HCT116 (cell line): ENCODE measurements at regions not wholly inside any gene's neighbourhood (a gene's known extent, or its start where the extent isn't known, plus 50 kb on each side); places are given as distances from the start of the nearest gene placed in this dataset.

Experiments
- ATAC-seq: fragments of 200-7000 bp; cut with Tn5 transposase; 2 replicates; pipeline ENCODE4 v1.9.1; 2020; ENCODE audit warnings: mild to moderate bottlenecking, moderate library complexity
- BruUV-seq: library from RNA; stranded (reverse); fragments of 400-500 nt; replicated peaks from 2 replicates; lab custom pipeline; 2021; lab: Mats Ljungman, UMichigan
- CTCF ChIA-PET: fragments of 300-600 bp; sonication (Branson Sonifier 250); formaldehyde crosslinking; loops from one replicate; lab custom pipeline; 2021; ENCODE audit warnings: antibody characterized with exemption; lab: Charles Lee
- POLR2A ChIA-PET: fragments of 300-600, 350-600 bp; sonication (Branson Sonifier 250); formaldehyde crosslinking; loops from one replicate; lab custom pipeline; 2021; ENCODE audit warnings: antibody characterized with exemption; lab: Charles Lee
- RAD21 ChIA-PET, 2 experiments: fragments of 300-600 bp; sonication (Branson Sonifier 250); formaldehyde crosslinking; loops; one replicate each; lab custom pipeline; 2023; ENCODE audit warnings: low total read pairs in 2 of 2; ENCODE audit not compliant: uncharacterized antibody in 2 of 2, unreplicated experiment in 2 of 2, low non-redundant PET in 1 of 2; lab: Charles Lee
- DNase-seq: peaks from one replicate; pipeline ENCODE4 v3.0.0-alpha.2; 2010; ENCODE audit warnings: low read depth, low spot score
- H2AFZ ChIP-seq: fragments of 200-600 bp; shearing (Covaris generic), sonication (generic); 2 replicates; pipeline ENCODE4 v1.6.1; 2017; ENCODE audit warnings: low read depth, mixed run types, mixed read lengths, antibody characterized with exemption, low read length; ENCODE audit not compliant: poor library complexity, severe bottlenecking
- H3K27ac ChIP-seq: 2 replicates; pipeline ENCODE4 v1.5.1; 2012; ENCODE audit warnings: low read depth, low read length
- H3K27me3 ChIP-seq: fragments of 200-600 bp; sonication (generic); 2 replicates; pipeline ENCODE4 v1.6.1; 2016; ENCODE audit warnings: mixed run types, low read length, mixed read lengths; ENCODE audit not compliant: insufficient read depth
- H3K36me3 ChIP-seq, 2 experiments: fragments of 200-500 bp in 1 of 2; fragments of 200-600 bp in 1 of 2; sonication (Bioruptor generic) in 1 of 2; sonication (generic) in 1 of 2; 2 replicates each; pipeline versions ENCODE4 v1.5.1 to v1.6.1; 2014 to 2016; ENCODE audit warnings: low read length in 2 of 2, inconsistent platforms in 1 of 2, mixed read lengths in 1 of 2, mixed run types in 1 of 2; ENCODE audit not compliant: insufficient read depth in 2 of 2, control insufficient read depth in 1 of 2
- H3K4me1 ChIP-seq, 2 experiments: fragments of 200-600 bp in 1 of 2; sonication (generic) in 1 of 2; 2 replicates each; pipeline versions ENCODE4 v1.5.1 to v1.6.1; 2012 to 2017; ENCODE audit warnings: low read length in 2 of 2, inconsistent platforms in 1 of 2, mild to moderate bottlenecking in 1 of 2, mixed read lengths in 1 of 2, mixed run types in 1 of 2, moderate library complexity in 1 of 2; ENCODE audit not compliant: insufficient read depth in 2 of 2, control insufficient read depth in 1 of 2
- H3K4me2 ChIP-seq: fragments of 200-600 bp; sonication (generic); 2 replicates; pipeline ENCODE4 v1.6.1; 2017; ENCODE audit warnings: mixed run types, low read length, mixed read lengths
- H3K4me3 ChIP-seq, 2 experiments: fragments of 200-600 bp in 1 of 2; sonication (generic) in 1 of 2; replicated peaks in 1 of 2; 2 replicates each; pipeline ENCODE4 v1.5.1; 2011 to 2016; ENCODE audit warnings: low read length in 2 of 2, control low read depth in 1 of 2, low read depth in 1 of 2, mild to moderate bottlenecking in 1 of 2, mixed read lengths in 1 of 2, mixed run types in 1 of 2
- H3K79me2 ChIP-seq: fragments of 200-600 bp; sonication (generic); 2 replicates; pipeline ENCODE4 v1.6.1; 2017; ENCODE audit warnings: mild to moderate bottlenecking, mixed run types, low read length, moderate library complexity, mixed read lengths; ENCODE audit not compliant: insufficient read depth
- H3K9ac ChIP-seq: fragments of 200-600 bp; sonication (generic); 2 replicates; pipeline ENCODE4 v1.6.1; 2016; ENCODE audit warnings: low read length, mixed read lengths
- H3K9me2 ChIP-seq: fragments of 200-600 bp; sonication (generic), shearing (Covaris generic); 2 replicates; pipeline ENCODE4 v1.6.1; 2017; ENCODE audit warnings: mixed run types, mild to moderate bottlenecking, moderate library complexity; ENCODE audit not compliant: insufficient read depth
- H3K9me3 ChIP-seq, 2 experiments: fragments of 200-500 bp in 1 of 2; fragments of 200-600 bp in 1 of 2; sonication (Bioruptor generic) in 1 of 2; sonication (generic) in 1 of 2; 2 replicates each; pipeline ENCODE4 v1.6.1; 2014 to 2017; ENCODE audit warnings: low read length in 2 of 2, mixed read lengths in 2 of 2, inconsistent platforms in 1 of 2, low read depth in 1 of 2, mild to moderate bottlenecking in 1 of 2, mixed run types in 1 of 2, moderate library complexity in 1 of 2; ENCODE audit not compliant: control insufficient read depth in 1 of 2, insufficient read depth in 1 of 2
- H4K20me1 ChIP-seq: fragments of 200-600 bp; sonication (generic), shearing (Covaris generic); 2 replicates; pipeline ENCODE4 v1.6.1; 2017; ENCODE audit warnings: mixed run types, mild to moderate bottlenecking, moderate library complexity; ENCODE audit not compliant: insufficient read depth
- CEBPB ChIP-seq: IDR thresholded peaks from 2 replicates; pipeline ENCODE4 v1.6.1; 2012; ENCODE audit warnings: low read depth
- EGR1 ChIP-seq: IDR thresholded peaks from 2 replicates; pipeline ENCODE4 v1.6.1; 2012; ENCODE audit warnings: low read depth
- ELF1 ChIP-seq: IDR thresholded peaks from 2 replicates; pipeline ENCODE4 v1.6.1; 2012; ENCODE audit warnings: low read depth, borderline replicate concordance
- EZH2 ChIP-seq: fragments of 200-600 bp; sonication (generic); IDR thresholded peaks from 2 replicates; pipeline ENCODE4 v1.6.1; 2017; ENCODE audit warnings: antibody characterized with exemption, mixed run types
- EZH2phosphoT487 ChIP-seq: fragments of 200-600 bp; IDR thresholded peaks from 2 replicates; pipeline ENCODE4 v1.6.1; 2018; ENCODE audit warnings: antibody characterized with exemption, borderline replicate concordance
- FOSL1 ChIP-seq: IDR thresholded peaks from 2 replicates; pipeline ENCODE4 v1.6.1; 2012; ENCODE audit warnings: low read depth
- JUND ChIP-seq: IDR thresholded peaks from 2 replicates; pipeline ENCODE4 v1.6.1; 2012
- RAD21 ChIP-seq: IDR thresholded peaks from 2 replicates; pipeline ENCODE4 v1.6.1; 2012; ENCODE audit warnings: low read depth, mild to moderate bottlenecking
- SIN3A ChIP-seq: IDR thresholded peaks from 2 replicates; pipeline ENCODE4 v1.6.1; 2012; ENCODE audit warnings: low read depth
- SRF ChIP-seq: IDR thresholded peaks from 2 replicates; pipeline ENCODE4 v1.6.1; 2012; ENCODE audit warnings: low read depth
- ZNF274 ChIP-seq: fragments of 200-500 bp; sonication (Bioruptor generic); IDR thresholded peaks from 2 replicates; pipeline ENCODE4 v1.6.1; 2014; ENCODE audit warnings: mild to moderate bottlenecking, low read depth, low read length, inconsistent platforms
- intact Hi-C: fragments of 100-400 bp; cut with micrococcal nuclease; formaldehyde crosslinking; loops from 2 replicates; pipeline ENCODE4 v1.10.0; 2022
- TF ChIP-seq, protein P1 (sequence below): IDR thresholded peaks from 2 replicates; pipeline ENCODE4 v1.6.1; 2011; ENCODE audit warnings: mild to moderate bottlenecking, low read length, moderate library complexity; ENCODE audit not compliant: insufficient replicate concordance; ENCODE audit errors: extremely low read depth

DNA sequence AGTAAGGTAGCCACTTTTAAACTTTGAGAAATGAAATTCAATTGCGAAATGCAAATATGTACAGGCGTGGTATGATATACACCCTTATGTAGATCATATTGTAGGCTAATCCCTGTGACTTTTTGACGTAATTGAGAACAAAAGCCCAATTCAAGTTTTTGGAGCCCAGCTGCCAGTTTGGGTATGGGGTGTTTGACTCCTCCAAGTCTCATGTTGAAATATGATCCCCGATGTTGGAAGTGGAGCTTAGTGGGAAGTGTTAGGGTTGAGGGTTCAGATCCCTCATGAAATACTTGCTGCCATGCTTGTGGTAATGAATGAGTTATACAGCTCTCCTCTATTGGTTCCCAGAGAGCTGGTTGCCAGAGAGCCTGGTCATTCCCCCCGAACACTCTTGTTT lies 1666.8 kb downstream of the SUCLG1 start:
- ATAC-seq: no peak

More for the DNA sequence above, 1666.8 kb downstream of the SUCLG1 start:
- Histone ChIP-seq H3K9me3 (no peaks in the 10 kb centered on the region), H3K27ac (no peak overlapping the region), H3K36me3 (no peaks in the 10 kb centered on the region), H4K20me1 (no peaks in the 10 kb centered on the region), H3K27me3 (no peaks in the 10 kb centered on the region), H3K4me2 (no peak overlapping the region), H3K4me1 (peaks cover 7 to 23% of the 10 kb centered on the region in 2 experiments; a peak in 3 of 4 replicates), H3K9me2 (no peaks in the 10 kb centered on the region), H3K79me2 (no peaks in the 10 kb centered on the region), H2AFZ (no peak overlapping the region), H3K4me3 (no peak overlapping the region), H3K9ac (no peak overlapping the region)
- ChIA-PET RAD21 (no interaction called here), POLR2A (no interaction called here), CTCF (no interaction called here)
- TF ChIP-seq, protein P1, sequence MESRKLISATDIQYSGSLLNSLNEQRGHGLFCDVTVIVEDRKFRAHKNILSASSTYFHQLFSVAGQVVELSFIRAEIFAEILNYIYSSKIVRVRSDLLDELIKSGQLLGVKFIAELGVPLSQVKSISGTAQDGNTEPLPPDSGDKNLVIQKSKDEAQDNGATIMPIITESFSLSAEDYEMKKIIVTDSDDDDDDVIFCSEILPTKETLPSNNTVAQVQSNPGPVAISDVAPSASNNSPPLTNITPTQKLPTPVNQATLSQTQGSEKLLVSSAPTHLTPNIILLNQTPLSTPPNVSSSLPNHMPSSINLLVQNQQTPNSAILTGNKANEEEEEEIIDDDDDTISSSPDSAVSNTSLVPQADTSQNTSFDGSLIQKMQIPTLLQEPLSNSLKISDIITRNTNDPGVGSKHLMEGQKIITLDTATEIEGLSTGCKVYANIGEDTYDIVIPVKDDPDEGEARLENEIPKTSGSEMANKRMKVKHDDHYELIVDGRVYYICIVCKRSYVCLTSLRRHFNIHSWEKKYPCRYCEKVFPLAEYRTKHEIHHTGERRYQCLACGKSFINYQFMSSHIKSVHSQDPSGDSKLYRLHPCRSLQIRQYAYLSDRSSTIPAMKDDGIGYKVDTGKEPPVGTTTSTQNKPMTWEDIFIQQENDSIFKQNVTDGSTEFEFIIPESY: no peak
- TF ChIP-seq SIN3A: no peak
- no peak for TF ChIP-seq ZNF274
- TF ChIP-seq EZH2phosphoT487: no peak
- no peak for TF ChIP-seq FOSL1
- TF ChIP-seq EZH2: no peak
- TF ChIP-seq RAD21: no peak
- TF ChIP-seq ELF1: no peak
- TF ChIP-seq SRF: no peak
- TF ChIP-seq CEBPB: no peak
- no peak for TF ChIP-seq JUND
- TF ChIP-seq EGR1: no peak
- intact Hi-C loops: no loop called here
- no peak for DNase-seq
- no TSS peak for BruUV-seq
